ENCODE measurements at regions not wholly inside any gene's neighbourhood (a gene's known extent, or its start where the extent isn't known, plus 50 kb on each side); places are given as distances from the start of the nearest gene placed in this dataset.

DNA sequence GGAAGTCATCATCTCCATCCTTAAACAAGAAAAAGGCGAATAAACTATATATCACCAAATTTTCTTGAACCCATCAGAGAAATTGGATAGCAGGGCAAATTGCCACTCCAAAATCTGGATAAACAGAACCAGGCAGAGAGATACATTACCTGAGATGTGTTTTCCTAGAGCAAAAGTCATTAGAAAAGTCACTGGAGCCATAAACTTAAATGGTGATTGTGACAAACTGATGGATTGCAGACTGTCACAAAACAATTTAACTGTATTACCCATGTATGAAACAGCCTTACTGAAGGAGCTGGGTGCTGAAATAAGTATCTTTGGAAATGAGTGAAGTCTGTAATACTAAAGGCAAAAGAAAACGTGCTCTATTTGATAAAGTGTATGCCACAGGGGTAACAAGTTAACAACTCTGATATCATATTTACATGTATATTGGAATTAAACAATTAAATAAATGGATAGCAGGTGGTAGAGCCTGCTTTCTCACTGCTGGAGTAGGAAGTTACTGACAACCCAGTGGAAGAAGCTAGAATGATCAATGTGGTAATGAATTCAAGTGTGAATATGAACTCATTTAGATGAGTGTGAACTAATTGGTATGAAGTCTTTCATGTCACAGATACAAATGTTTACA, 186.9 kb downstream of the LMBRD1 start:
- TF ChIP-seq POU2F2 (IDR thresholded peaks at IDR 0.05; ENCODE audit: low read depth, low read length) (no peak), POLR2A (IDR thresholded peaks at IDR 0.05; ENCODE audit: low read depth, low read length) (no peak), SPI1 (IDR thresholded peaks at IDR 0.05; ENCODE audit: low read depth, low read length) (no peak)
